ENCODE measurements at regions not wholly inside any gene's neighbourhood (a gene's known extent, or its start where the extent isn't known, plus 50 kb on each side); places are given as distances from the start of the nearest gene placed in this dataset.

GRCh38 chr1:229951856-229952534, 115.0 kb upstream of the GALNT2 start:
- TF ChIP-seq CTCF (conservative IDR thresholded peaks at IDR 0.05 in 1 of 2, IDR thresholded peaks at IDR 0.05 in 1 of 2; ENCODE audit: extremely low read depth in 1 of 2, insufficient read depth in 1 of 2, low read depth in 1 of 2, low read length in 2 of 2) (no peak), EZH2 (IDR thresholded peaks at IDR 0.05; ENCODE audit: borderline replicate concordance, low read length) (no peak)
